RWPE1 (cell line): ENCODE measurements at regions not wholly inside any gene's neighbourhood (a gene's known extent, or its start where the extent isn't known, plus 50 kb on each side); places are given as distances from the start of the nearest gene placed in this dataset.

Experiments
- CTCF ChIA-PET: fragments of 350-600 bp; sonication (Branson Sonifier 250); formaldehyde crosslinking; extraction: SDS; loops from one replicate; lab custom pipeline; 2021; lab: Yijun Ruan, JAX
- POLR2A ChIA-PET: fragments of 400-600 bp; formaldehyde crosslinking; extraction: SDS; loops from one replicate; lab custom pipeline; 2020; ENCODE audit warnings: antibody characterized with exemption; ENCODE audit not compliant: low non-redundant PET; lab: Yijun Ruan, JAX
- DNase-seq: peaks from one replicate; pipeline ENCODE4 v3.0.0; 2012; ENCODE audit warnings: low spot score
- H3K27ac ChIP-seq: fragments of 450-650 bp; 2 replicates; pipeline ENCODE4 v1.5.1; 2017
- TF ChIP-seq, protein P1 (sequence below): fragments of 450-650 bp; conservative IDR thresholded peaks from 2 replicates; pipeline ENCODE4 v1.5.1; 2017; ENCODE audit warnings: low read depth, mild to moderate bottlenecking

DNA sequence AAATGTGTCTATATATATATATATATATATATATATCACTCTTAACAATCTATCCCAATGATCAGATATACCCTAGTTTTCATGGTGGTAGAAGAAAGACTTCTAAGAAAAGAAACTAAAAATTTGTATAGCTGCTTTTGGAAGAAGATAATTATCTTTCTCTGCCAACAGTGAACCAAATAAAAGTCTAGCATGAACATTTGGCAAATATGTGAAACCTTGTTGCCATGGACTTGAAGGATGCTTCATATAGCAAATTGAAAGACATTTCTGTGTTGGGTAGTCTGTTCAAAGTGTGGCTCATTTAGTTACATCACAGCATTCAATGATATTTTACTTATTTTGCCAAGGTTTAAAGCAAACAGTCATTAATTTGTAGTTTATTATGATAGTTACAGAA lies 219.9 kb upstream of the NECTIN3 start:
- TF ChIP-seq, protein P1, sequence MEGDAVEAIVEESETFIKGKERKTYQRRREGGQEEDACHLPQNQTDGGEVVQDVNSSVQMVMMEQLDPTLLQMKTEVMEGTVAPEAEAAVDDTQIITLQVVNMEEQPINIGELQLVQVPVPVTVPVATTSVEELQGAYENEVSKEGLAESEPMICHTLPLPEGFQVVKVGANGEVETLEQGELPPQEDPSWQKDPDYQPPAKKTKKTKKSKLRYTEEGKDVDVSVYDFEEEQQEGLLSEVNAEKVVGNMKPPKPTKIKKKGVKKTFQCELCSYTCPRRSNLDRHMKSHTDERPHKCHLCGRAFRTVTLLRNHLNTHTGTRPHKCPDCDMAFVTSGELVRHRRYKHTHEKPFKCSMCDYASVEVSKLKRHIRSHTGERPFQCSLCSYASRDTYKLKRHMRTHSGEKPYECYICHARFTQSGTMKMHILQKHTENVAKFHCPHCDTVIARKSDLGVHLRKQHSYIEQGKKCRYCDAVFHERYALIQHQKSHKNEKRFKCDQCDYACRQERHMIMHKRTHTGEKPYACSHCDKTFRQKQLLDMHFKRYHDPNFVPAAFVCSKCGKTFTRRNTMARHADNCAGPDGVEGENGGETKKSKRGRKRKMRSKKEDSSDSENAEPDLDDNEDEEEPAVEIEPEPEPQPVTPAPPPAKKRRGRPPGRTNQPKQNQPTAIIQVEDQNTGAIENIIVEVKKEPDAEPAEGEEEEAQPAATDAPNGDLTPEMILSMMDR = no peak
- ChIA-PET POLR2A (no interaction called here), CTCF (no interaction called here)
- H3K27ac ChIP-seq = no peak overlapping the region
- DNase-seq = no peak

DNA sequence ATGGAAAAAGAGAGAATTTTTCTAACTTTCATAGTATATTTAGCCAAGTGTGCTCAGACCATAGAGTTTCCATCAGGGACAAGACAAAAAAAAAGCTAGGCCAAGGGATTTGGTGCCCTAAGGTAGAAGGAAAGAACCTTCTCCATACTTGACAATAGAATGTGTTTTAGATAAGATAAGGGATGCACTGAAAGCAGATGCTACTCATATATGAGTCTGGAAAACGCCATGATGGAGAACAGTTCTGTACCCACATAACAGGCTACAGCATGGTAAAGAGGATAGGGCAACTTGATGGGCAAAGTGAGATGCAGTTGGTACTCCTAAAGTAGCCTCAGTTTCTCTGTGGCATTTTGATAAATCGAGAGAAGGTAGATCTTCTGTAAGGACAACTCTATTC lies 216.4 kb upstream of the NECTIN3 start:
- DNase-seq = no peak
- no peak overlapping the region for H3K27ac ChIP-seq
- CTCF ChIA-PET = no interaction called here
- POLR2A ChIA-PET = no interaction called here
- TF ChIP-seq, protein P1 = no peak

DNA sequence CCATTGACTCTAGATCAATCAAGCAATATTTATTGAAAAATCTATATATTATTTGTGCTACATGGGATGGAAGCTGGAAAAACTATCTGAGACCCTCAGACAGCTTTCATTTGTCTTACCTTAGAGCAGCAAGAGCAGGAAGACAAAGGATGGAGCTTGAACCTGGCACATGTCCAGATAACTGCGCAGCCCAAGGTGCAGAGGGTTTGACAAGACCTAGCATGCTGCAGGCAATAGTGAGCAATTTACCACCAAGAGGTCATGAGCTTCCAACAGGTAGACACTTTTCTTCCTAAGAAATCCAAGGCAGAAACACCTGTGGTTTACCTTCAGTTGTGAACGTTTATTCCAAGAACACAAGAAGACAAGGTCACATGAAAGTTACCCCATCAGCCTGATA lies 214.7 kb upstream of the NECTIN3 start:
- ChIA-PET POLR2A (no interaction called here), CTCF (no interaction called here)
- TF ChIP-seq, protein P1 = no peak
- H3K27ac ChIP-seq = no peak overlapping the region
- DNase-seq = no peak

DNA sequence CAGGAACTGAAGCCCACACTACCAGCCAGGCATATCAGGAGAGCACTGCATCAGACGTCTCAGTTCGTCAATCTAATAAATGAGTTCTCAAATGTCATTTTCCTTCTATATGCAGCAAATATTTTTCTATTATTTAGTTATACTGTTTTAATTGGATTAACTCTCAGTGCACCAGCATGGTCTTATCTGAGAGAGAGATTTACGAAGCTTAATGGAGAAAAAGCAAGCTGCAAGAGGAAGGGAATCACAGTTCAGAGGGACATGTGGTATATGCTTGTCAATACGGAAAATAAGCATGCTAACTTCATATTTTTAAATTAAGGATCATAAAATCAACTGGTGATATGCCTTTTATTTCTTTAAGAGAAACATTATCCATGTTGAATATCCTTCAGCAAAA lies 213.1 kb upstream of the NECTIN3 start:
- no peak for DNase-seq
- no peak overlapping the region for H3K27ac ChIP-seq
- ChIA-PET POLR2A (no interaction called here), CTCF (no interaction called here)
- TF ChIP-seq, protein P1 = no peak

DNA sequence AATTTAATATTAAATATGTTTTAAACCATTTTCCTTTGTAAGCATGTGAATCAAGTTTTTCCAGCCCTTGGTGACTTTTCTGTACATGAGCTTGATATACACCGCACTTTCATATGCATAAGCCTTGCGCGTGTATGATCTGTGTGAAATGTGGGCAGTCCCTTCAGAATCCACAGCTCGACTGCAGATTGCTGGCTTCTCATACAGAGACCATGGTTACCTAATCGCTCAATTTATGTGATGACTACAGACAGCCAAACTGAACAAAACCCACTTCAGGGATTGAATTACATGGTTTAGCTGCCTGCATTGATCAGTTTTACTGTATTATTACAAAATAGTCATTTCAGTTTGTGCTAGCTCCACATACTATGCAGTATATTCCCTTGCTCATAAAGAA lies 212.3 kb upstream of the NECTIN3 start:
- ChIA-PET CTCF (no interaction called here), POLR2A (no interaction called here)
- DNase-seq = no peak
- TF ChIP-seq, protein P1 = no peak
- no peak overlapping the region for H3K27ac ChIP-seq

DNA sequence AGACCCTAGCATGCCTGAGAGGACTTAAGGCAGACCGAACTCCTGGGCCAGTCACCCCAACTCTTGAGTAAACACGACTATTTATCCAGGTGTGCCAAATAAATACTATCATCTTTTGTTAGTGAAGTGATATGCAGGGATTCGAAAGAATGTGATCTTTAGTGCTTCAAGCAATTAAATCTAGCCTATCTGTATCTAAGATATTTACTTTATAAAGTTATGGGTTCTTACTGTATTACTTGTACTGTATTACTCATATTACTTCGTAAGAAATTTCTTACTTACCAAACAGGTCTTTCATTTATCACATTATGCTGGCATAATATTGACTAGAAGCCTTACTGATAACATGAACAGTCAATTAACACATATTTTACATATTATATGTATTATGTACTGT lies 211.6 kb upstream of the NECTIN3 start:
- H3K27ac ChIP-seq = no peak overlapping the region
- CTCF ChIA-PET = no interaction called here
- DNase-seq = no peak
- POLR2A ChIA-PET = no interaction called here
- TF ChIP-seq, protein P1 = no peak

DNA sequence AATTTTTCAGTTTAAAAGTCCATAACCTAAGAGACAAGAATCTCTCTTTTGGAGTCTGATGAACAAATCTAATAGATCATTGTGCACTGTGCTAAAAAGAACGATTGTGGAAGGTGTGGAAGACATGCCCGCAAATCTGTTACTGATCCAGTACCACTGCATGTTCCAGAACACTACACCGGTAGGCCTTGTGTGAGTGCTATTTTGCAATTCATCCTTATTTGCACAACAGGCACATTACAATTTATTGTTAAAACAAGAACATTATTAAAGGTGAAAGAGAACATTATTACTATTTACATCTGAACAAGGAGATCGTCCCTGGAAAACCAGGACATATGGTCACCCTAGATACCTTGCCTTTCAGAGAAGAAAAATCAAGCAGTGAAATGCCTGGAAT lies 205.7 kb upstream of the NECTIN3 start:
- TF ChIP-seq, protein P1 = no peak
- no peak for DNase-seq
- ChIA-PET CTCF (no interaction called here), POLR2A (no interaction called here)
- H3K27ac ChIP-seq = no peak overlapping the region
